ENCODE measurements at regions not wholly inside any gene's neighbourhood (a gene's known extent, or its start where the extent isn't known, plus 50 kb on each side); places are given as distances from the start of the nearest gene placed in this dataset.
"Not testable (repeated sequence)": the region's sequence is repeated elsewhere in the genome, so short reads cannot be mapped to it uniquely, and the experiment has no call there.

- DNase-seq (ENCODE audit: low read depth in 4 of 4, low spot score in 2 of 4): no peak
Measured at GRCh38 chrX:1140236-1140681, 72.2 kb downstream of the CRLF2 start.

GRCh38 chrX:1139185-1139500 lies 73.3 kb downstream of the CRLF2 start:
- DNase-seq (ENCODE audit: low read depth in 4 of 4, low spot score in 2 of 4): no peak

DNA sequence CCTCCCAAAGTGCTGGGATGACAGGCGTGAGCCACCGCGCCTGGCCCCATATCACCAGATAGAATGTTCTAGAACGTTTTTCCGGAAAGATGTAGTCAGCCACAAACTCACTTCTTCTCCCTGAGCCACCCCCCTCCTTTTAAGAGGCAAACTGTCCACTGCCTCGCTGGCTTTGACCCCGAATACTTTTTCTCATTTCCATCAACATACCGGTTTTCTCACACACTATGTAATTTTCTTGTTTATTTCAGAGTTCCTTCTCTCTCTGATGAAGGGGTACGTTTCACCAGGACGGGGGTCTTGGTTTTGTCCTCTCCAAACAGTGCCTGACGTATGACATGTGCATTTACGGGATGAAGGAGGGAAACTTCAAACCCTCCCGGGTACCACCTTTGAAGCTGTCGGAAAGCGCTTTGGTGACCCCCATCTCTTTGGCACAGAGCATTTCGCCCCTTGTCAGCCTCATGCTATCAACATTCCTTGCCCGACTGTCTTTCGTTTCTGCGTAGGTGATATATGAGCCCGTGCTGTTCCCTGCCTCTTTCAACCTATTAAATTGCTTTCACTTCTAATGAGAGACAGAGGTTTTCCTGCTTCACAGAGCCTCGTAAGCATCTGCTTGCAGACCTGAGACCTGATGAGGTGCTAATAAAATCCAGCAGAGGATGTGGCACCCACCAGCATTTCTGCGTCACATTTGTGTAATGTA lies 73.8 kb downstream of the CRLF2 start:
- no peak for DNase-seq (ENCODE audit: low read depth in 4 of 4, low spot score in 2 of 4)

DNA sequence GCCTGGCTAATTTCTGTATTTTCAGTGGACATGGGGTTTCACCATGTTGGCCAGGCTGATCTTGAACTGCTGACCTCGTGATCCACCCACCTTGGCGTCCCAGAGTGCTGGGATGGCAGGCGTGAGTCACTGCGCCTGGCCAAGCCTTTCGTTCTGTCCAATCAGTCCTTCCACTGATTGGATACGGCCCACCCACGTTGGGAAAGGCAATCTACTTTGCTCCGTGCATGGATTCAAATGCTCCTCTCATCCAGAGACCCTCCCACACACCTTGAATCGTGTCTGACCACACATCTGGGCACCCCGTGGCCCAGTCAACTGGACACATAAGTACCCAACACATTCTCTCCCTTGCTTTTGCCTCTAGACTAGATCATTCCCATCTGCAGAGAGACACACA lies 74.9 kb downstream of the CRLF2 start:
- DNase-seq (ENCODE audit: low read depth in 4 of 4, low spot score in 2 of 4): no peak

- not testable (repeated sequence) for DNase-seq (ENCODE audit: low read depth in 4 of 4, low spot score in 2 of 4)
Measured at GRCh38 chrX:1136582-1136981, 75.9 kb downstream of the CRLF2 start.

DNA sequence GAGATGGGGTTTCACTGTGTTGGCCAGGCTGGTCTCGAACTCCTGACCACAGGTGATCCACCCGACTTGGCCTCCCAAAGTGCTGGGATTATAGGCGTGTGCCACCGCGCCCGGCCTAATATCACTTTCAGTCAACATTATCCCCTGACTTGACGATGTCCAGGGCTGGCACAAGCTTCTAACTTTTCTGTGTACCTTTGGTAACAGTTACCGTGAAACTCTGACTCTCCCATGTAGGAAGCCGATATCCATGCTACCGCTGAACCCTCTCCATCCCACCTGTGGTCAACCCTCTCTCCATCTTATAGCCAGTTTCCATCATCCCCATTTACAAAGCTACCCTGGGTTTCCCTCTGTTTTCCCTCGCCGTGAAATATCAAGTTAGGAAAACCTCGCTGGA lies 77.5 kb downstream of the CRLF2 start:
- no peak for DNase-seq (ENCODE audit: low read depth in 4 of 4, low spot score in 2 of 4)

DNA sequence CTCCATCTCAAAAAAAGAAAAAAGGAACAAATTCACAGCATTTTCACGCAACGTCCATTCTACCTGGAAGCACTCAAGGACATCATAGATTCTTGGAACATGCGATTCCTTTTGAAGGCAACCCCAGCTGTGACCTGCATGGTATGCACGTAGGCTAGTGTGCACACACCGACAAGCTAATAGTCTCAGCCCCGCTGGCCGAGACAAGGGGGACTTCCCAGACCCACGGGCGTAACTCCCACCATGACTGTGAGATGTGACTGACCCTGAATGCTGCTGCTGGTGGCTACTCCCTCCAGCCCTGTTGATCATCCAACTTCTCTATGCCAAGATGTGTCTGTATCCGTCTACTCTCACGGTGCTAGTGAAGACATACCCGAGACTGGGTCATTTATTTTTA lies 78.3 kb downstream of the CRLF2 start:
- DNase-seq (ENCODE audit: low read depth in 4 of 4, low spot score in 2 of 4): no peak

DNA sequence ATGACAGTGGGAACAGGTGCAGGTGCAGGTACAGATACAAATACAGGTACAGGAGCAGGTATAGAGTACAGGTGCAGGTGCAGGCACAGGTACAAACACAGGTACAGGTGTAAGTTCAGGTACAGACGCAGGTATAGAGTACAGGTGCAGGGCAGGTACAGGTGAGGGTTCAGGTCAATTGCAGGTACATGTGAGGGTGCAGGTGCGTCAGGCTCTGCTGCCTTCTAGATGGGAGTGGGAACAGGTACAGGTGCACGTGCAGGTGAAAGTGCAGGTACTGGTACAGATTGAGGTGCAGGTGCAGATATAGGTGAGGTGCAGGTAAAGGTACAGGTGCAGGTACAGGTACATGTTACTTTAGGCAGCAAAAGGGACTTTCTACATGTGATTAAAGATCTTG lies 85.7 kb downstream of the CRLF2 start:
- DNase-seq (ENCODE audit: low read depth in 4 of 4, low spot score in 2 of 4): no peak

GRCh38 chrX:1124531-1124930 lies 87.9 kb downstream of the CRLF2 start:
- DNase-seq (ENCODE audit: low read depth in 4 of 4, low spot score in 2 of 4): no peak

GRCh38 chrX:1122851-1123250 lies 89.6 kb downstream of the CRLF2 start:
- DNase-seq (ENCODE audit: low read depth in 4 of 4, low spot score in 2 of 4): not testable (repeated sequence)

- DNase-seq (ENCODE audit: low read depth in 4 of 4, low spot score in 2 of 4): no peak
Measured at GRCh38 chrX:1119275-1119674, 93.2 kb downstream of the CRLF2 start.

DNA sequence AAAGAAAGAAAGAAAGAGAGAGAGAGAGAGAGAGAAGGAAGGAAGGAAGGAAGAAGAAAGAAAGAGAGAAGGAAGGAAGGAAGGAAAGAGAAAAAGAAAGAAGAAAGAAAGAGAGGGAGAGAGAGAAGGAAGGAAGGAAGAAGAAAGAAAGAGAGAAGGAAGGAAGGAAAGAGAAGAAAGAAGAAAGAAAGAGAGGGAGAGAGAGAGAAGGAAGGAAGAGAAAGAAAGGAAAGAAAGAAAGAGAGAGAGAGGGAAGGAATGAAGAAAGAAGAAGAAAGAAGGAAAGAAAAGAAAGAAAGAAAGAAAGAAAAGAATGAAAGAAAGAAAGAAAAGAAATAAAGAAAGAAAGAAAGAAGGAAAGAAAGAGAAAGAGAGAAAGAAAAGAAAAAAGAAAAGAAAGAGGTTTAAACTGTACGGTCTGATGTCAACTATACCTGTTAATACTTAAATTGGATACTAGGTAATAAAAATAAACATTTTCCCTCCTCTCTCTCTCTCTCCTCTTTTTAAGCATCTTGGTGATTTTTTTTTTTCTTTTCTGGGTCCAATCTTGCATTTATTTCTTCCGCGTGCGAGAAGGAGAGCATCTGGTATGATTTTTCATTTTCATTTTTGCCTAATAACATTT lies 93.8 kb downstream of the CRLF2 start:
- DNase-seq (ENCODE audit: low read depth in 4 of 4, low spot score in 2 of 4): no peak

GRCh38 chrX:1115411-1115810 lies 97.0 kb downstream of the CRLF2 start:
- not testable (repeated sequence) for DNase-seq (ENCODE audit: low read depth in 4 of 4, low spot score in 2 of 4)

DNA sequence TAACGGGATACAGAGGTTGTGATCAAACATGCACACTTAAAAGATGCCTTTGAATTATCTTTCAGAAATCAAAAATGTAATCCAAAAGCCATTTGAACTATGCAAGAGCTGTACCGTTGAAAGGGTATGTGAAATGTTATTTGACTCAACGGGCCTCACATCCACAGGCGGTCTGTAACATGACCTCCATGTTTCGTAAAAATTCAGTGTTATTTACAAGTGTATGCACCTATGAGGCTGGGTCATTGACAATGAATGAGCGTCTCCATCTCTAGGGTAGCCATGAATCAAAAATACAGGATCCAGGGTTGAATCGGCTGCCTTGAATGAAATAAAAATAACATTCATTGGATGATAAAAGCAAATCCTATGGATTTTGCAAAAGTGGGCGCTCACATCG lies 100.1 kb downstream of the CRLF2 start:
- DNase-seq (ENCODE audit: low read depth in 4 of 4, low spot score in 2 of 4): no peak

GRCh38 chrX:1111601-1112300 lies 100.7 kb downstream of the CRLF2 start:
- no peak for DNase-seq (ENCODE audit: low read depth in 4 of 4, low spot score in 2 of 4)

- no peak for DNase-seq (ENCODE audit: low read depth in 4 of 4, low spot score in 2 of 4)
Measured at GRCh38 chrX:1109580-1110119, 102.8 kb downstream of the CRLF2 start.

GRCh38 chrX:1108501-1109445 lies 103.7 kb downstream of the CRLF2 start:
- no peak for DNase-seq (ENCODE audit: low read depth in 4 of 4, low spot score in 2 of 4)

- no peak for DNase-seq (ENCODE audit: low read depth in 4 of 4, low spot score in 2 of 4)
Measured at GRCh38 chrX:1106478-1107210, 105.8 kb downstream of the CRLF2 start.

- DNase-seq (ENCODE audit: low read depth in 4 of 4, low spot score in 2 of 4): no peak
Measured at GRCh38 chrX:1105671-1106419, 106.6 kb downstream of the CRLF2 start.
